T-cell (primary cell): ENCODE measurements at regions not wholly inside any gene's neighbourhood (a gene's known extent, or its start where the extent isn't known, plus 50 kb on each side); places are given as distances from the start of the nearest gene placed in this dataset.

ENCODE experiments used
- ATAC-seq, 4 experiments: fragments of 200-7000 bp in 3 of 4; fragments of 150-1000 bp in 1 of 4; cut with Tn5 transposase; replicated peaks in 1 of 4; 1 replicate in 3 of 4; 2 replicates in 1 of 4; pipeline ENCODE4 v1.10.0; 2021; ENCODE audit warnings: moderate library complexity in 3 of 4, mild to moderate bottlenecking in 2 of 4, moderate number of reproducible peaks in 1 of 4
- CTCF ChIA-PET, 2 donors: fragments of 300-600 bp; sonication (Branson Sonifier 250); formaldehyde crosslinking; loops; one replicate each; lab custom pipeline; 2022; ENCODE audit warnings: antibody characterized with exemption in 2 of 2; lab: Charles Lee
- POLR2A ChIA-PET, 2 donors: fragments of 300-600 bp; sonication (Branson Sonifier 250); formaldehyde crosslinking; loops; one replicate each; lab custom pipeline; 2022; ENCODE audit warnings: antibody characterized with exemption in 2 of 2; lab: Charles Lee
- DNase-seq, 35 experiments: peaks; one replicate each; pipeline versions ENCODE4 v3.0.0 to v3.0.0-alpha.2; 2013 to 2023
- H3K27ac ChIP-seq: one replicate; pipeline ENCODE4 v1.5.1; 2013; ENCODE audit warnings: low read length
- H3K27me3 ChIP-seq, 2 experiments: replicated peaks in 1 of 2; 1 replicate in 1 of 2; 2 replicates in 1 of 2; pipeline versions ENCODE4 v1.6.1 to v1.7.0; 2013; ENCODE audit warnings: low read length in 1 of 2, mixed read lengths in 1 of 2; ENCODE audit not compliant: control insufficient read depth in 2 of 2, insufficient read depth in 2 of 2; ENCODE audit errors: extremely low read depth in 1 of 2
- H3K36me3 ChIP-seq, 2 donors: 1 replicate in 1 of 2; 2 replicates in 1 of 2; pipeline versions ENCODE4 v1.6.1 to v1.7.0; 2013; ENCODE audit warnings: low read length in 1 of 2; ENCODE audit not compliant: control insufficient read depth in 2 of 2, insufficient read depth in 1 of 2; ENCODE audit errors: extremely low read depth in 1 of 2
- H3K4me1 ChIP-seq, 2 experiments: 1 replicate in 1 of 2; 2 replicates in 1 of 2; pipeline versions ENCODE4 v1.6.1 to v1.7.0; 2013; ENCODE audit warnings: low read length in 2 of 2, mixed read lengths in 1 of 2; ENCODE audit not compliant: insufficient read depth in 2 of 2, control insufficient read depth in 1 of 2; ENCODE audit errors: extremely low read depth in 1 of 2
- H3K4me3 ChIP-seq, 2 donors: 1 replicate in 1 of 2; 2 replicates in 1 of 2; pipeline versions ENCODE4 v1.5.1 to v1.7.0; 2013; ENCODE audit warnings: mild to moderate bottlenecking in 2 of 2, low read length in 1 of 2, moderate library complexity in 1 of 2; ENCODE audit not compliant: control insufficient read depth in 1 of 2; ENCODE audit errors: extremely low read depth in 1 of 2
- H3K9me3 ChIP-seq: 2 replicates; pipeline ENCODE4 v1.7.0; 2013
- H3K27ac Mint-ChIP-seq, 2 donors: one replicate each; pipeline ENCODE4 v1.8.0; 2020 to 2021; ENCODE audit warnings: mild to moderate bottlenecking in 2 of 2, mixed read lengths in 2 of 2
- H3K27me3 Mint-ChIP-seq, 2 donors: one replicate each; pipeline ENCODE4 v1.8.0; 2021 to 2022; ENCODE audit warnings: mixed read lengths in 2 of 2
- H3K36me3 Mint-ChIP-seq: one replicate; pipeline ENCODE4 v1.8.0; 2021; ENCODE audit warnings: mixed read lengths
- H3K4me1 Mint-ChIP-seq, 3 donors: one replicate each; pipeline ENCODE4 v1.8.0; 2020 to 2022; ENCODE audit warnings: mixed read lengths in 3 of 3, mild to moderate bottlenecking in 1 of 3
- H3K4me3 Mint-ChIP-seq, 3 donors: one replicate each; pipeline ENCODE4 v1.8.0; 2020 to 2022; ENCODE audit warnings: mild to moderate bottlenecking in 3 of 3, mixed read lengths in 3 of 3, moderate library complexity in 3 of 3
- H3K9me3 Mint-ChIP-seq, 3 donors: one replicate each; pipeline ENCODE4 v1.8.0; 2020 to 2022; ENCODE audit warnings: mixed read lengths in 3 of 3
- WGBS: methylation state at CpG from one replicate; pipeline ENCODE4 v1.1.5; 2013; ENCODE audit warnings: missing lambda C conversion rate; ENCODE audit not compliant: insufficient coverage; 5-methylcytosine and 5-hydroxymethylcytosine counted together

DNA sequence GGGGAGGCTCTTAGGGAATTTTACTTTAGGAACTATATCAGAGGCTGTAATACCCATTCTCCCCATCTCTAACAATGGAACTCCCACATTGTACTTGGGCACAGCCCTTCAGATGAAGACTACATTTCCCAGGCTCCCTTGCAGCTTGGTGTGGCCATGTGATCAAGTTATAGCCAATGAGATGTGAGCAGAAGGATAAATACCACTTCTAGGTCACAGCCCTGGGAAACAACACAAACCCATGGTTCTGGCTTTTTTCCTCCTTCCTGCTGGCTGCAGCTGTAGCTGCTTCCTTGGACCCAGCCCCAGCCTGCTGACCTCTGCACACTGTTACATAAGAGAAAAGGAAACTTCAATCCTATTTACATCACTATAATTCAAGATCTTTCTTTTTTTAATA lies 445.9 kb upstream of the JARID2 start:
- no peaks in the 10 kb centered on the region for H3K4me1 ChIP-seq
- no peaks in the 10 kb centered on the region for H3K36me3 Mint-ChIP-seq
- POLR2A ChIA-PET, result no interaction called here

GRCh38 chr6:14802514-14803160 lies 443.2 kb upstream of the JARID2 start:
- ATAC-seq, result no peak
- Histone ChIP-seq H3K27ac (no peak overlapping the region), H3K4me1 (no peaks in the 10 kb centered on the region), H3K36me3 (no peaks in the 10 kb centered on the region), H3K27me3 (peaks cover 0 to 9% of the 10 kb centered on the region in 2 experiments), H3K4me3 (no peak overlapping the region), H3K9me3 (no peaks in the 10 kb centered on the region)
- ChIA-PET CTCF (no interaction called here), POLR2A (no interaction called here)
- no peak for DNase-seq
- Mint-ChIP-seq H3K9me3 (no peaks in the 10 kb centered on the region), H3K4me3 (no peak overlapping the region), H3K36me3 (no peaks in the 10 kb centered on the region), H3K27ac (no peak overlapping the region), H3K4me1 (peaks cover 0 to 3% (median 2%) of the 10 kb centered on the region in 3 donors), H3K27me3 (peaks cover 2 to 6% of the 10 kb centered on the region in 2 donors)
- 86% methylated on average over 9 of the region's 9 CpGs for WGBS

More for the DNA sequence above, 445.9 kb upstream of the JARID2 start:
- Mint-ChIP-seq H3K4me3 (no peak overlapping the region), H3K4me1 (peaks cover 0 to 3% (median 2%) of the 10 kb centered on the region in 3 donors), H3K27me3 (peaks cover 2 to 6% of the 10 kb centered on the region in 2 donors), H3K9me3 (no peaks in the 10 kb centered on the region), H3K27ac (no peak overlapping the region)
- H3K27me3 ChIP-seq, result peaks cover 0 to 9% of the 10 kb centered on the region in 2 experiments
- H3K9me3 ChIP-seq, result no peaks in the 10 kb centered on the region
- peak in 3 of 4 experiments; percentile 33 to 81 (median 68) for ATAC-seq
- no peak overlapping the region for H3K4me3 ChIP-seq
- DNase-seq, result peak in 11 of 35 experiments; percentile 2 to 52 (median 11)
- no peaks in the 10 kb centered on the region for H3K36me3 ChIP-seq
- no peak overlapping the region for H3K27ac ChIP-seq
- CTCF ChIA-PET, result interaction anchor here in 1 of 2 donors (0.9 kb wide), 1 partner anchor 8 kb away, joined by 3 read pairs; no protein-coding TSS in a partner anchor

DNA sequence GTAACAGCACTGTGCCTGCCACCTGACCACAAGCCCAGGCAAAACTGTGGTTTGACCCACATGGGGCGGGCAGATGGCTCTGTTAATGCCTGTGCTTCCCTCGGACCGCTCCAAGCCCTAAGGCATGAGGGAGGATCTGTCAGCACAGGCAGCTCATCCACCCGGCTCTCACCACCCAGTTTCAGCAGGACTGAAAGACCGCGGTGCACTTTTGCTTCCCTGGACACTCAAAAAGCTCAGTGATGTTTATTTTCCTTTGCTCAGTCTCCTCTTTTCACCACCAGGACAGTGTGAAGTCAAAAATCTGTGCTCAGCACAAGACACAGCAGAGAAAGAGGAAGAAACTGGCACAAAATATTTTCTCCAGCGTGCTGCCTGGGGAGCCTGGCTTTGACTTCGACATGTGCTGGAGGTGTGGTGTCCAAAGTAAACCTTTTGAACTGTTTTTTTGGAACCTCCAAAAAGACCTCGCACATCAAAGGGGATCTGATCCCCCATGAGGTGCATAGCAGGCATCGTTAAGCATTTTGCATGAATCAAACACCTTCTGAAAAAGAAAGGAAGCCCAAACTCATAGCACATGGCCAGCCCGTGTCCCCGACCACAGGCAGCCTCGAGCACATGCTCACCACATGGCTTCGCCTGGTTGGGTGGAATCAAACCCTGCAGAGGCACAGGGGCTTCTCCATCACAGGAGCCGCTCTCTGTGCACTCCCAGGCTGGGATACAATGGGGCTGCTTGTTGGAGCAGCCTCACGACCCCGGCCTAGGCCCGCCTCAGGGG lies 441.7 kb upstream of the JARID2 start:
- Mint-ChIP-seq H3K27me3 (peaks cover 2 to 6% of the 10 kb centered on the region in 2 donors), H3K4me3 (no peak overlapping the region), H3K9me3 (peaks cover 0 to 4% (median 0%) of the 10 kb centered on the region in 3 donors), H3K4me1 (peaks cover 0 to 3% (median 2%) of the 10 kb centered on the region in 3 donors), H3K27ac (no peak overlapping the region), H3K36me3 (no peaks in the 10 kb centered on the region)
- WGBS, result 74% methylated on average over 12 of the region's 18 CpGs
- ATAC-seq (no peak), DNase-seq (no peak)
- peaks cover 0 to 9% of the 10 kb centered on the region in 2 experiments for H3K27me3 ChIP-seq
- H3K4me1 ChIP-seq, result no peaks in the 10 kb centered on the region
- H3K36me3 ChIP-seq, result no peaks in the 10 kb centered on the region
- CTCF ChIA-PET, result no interaction called here
- POLR2A ChIA-PET, result no interaction called here
- H3K9me3 ChIP-seq, result no peaks in the 10 kb centered on the region
- H3K4me3 ChIP-seq, result no peak overlapping the region
- H3K27ac ChIP-seq, result no peak overlapping the region

DNA sequence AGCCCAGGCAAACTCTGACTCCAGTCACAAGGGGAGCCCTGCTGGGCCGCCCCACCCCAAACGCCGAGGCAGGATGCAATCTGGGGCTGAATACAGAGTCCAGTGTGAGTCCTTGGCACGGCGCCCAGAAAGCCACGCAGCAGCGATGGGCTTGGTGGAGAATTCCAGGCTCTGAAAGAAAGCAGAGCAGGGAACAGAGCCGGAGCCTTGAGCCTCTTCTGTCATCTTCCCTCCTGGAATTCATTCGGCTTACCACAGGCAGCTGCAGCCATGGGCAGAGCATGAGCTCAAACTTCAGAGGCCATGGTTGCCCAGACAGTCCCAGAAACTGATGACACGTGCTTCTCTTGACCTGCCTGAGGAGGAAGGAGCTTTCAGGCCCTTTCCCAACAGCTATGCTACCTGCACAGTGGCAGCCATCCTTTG lies 441.1 kb upstream of the JARID2 start:
- Histone ChIP-seq H3K27ac (no peak overlapping the region), H3K4me1 (no peaks in the 10 kb centered on the region), H3K9me3 (no peaks in the 10 kb centered on the region), H3K27me3 (peaks cover 0 to 9% of the 10 kb centered on the region in 2 experiments), H3K36me3 (no peaks in the 10 kb centered on the region), H3K4me3 (no peak overlapping the region)
- ChIA-PET CTCF (no interaction called here), POLR2A (no interaction called here)
- Mint-ChIP-seq H3K4me1 (peaks cover 0 to 3% (median 0%) of the 10 kb centered on the region in 3 donors), H3K27ac (no peak overlapping the region), H3K27me3 (peaks cover 2 to 6% of the 10 kb centered on the region in 2 donors), H3K36me3 (no peaks in the 10 kb centered on the region), H3K4me3 (no peak overlapping the region), H3K9me3 (peaks cover 0 to 4% (median 0%) of the 10 kb centered on the region in 3 donors)
- WGBS, result 95% methylated on average over 10 of the region's 10 CpGs
- no peak for DNase-seq
- no peak for ATAC-seq

DNA sequence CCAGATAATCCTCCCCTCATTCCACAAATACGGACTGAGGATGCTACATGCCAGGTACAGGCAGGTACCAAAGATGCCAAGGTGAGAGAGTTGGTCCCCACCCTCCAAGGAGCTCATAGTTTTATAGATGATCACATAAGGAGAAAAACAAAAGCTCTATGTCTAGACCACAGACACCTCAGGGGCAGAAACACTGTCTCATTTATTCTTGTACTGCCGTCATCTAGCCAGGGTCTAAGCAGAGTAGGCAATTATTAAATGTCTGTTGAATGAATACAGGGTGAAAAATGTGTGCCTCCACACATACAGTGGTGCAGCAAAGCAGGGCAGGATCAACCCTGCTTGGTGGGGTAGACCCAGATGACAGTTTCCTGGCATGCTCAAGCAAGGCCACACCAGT lies 439.8 kb upstream of the JARID2 start:
- Mint-ChIP-seq H3K9me3 (peaks cover 0 to 4% (median 0%) of the 10 kb centered on the region in 3 donors), H3K4me3 (no peak overlapping the region), H3K4me1 (no peaks in the 10 kb centered on the region), H3K36me3 (no peaks in the 10 kb centered on the region), H3K27ac (no peak overlapping the region), H3K27me3 (peaks cover 2 to 5% of the 10 kb centered on the region in 2 donors)
- Histone ChIP-seq H3K4me3 (no peak overlapping the region), H3K27me3 (peaks cover 0 to 9% of the 10 kb centered on the region in 2 experiments), H3K36me3 (no peaks in the 10 kb centered on the region), H3K4me1 (no peaks in the 10 kb centered on the region), H3K9me3 (no peaks in the 10 kb centered on the region), H3K27ac (no peak overlapping the region)
- DNase-seq (no peak), ATAC-seq (no peak)
- ChIA-PET POLR2A (no interaction called here), CTCF (no interaction called here)
- WGBS, result no CpG with 5 or more reads among the region's 2 CpGs

DNA sequence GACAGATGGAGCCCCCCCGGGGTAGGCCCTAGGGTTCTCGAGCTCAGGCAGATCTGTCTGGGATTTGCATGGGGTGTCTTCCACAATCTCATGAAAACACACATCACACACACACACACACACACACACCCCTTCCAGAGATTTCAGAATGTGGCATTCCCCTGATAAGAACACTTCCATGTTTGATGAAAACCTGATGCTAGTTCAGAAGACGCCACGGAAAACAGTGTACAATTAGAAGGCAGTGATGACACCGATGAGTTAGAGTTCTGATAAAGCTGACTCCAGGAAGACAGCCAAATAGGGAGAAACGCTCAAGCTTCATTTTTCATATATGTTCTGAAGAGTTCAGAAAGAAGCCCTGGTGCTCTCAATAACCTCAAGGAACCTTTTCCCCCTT lies 438.7 kb upstream of the JARID2 start:
- Mint-ChIP-seq H3K27ac (no peak overlapping the region), H3K9me3 (peaks cover 0 to 4% (median 0%) of the 10 kb centered on the region in 3 donors), H3K27me3 (peaks cover 0 to 2% of the 10 kb centered on the region in 2 donors), H3K4me1 (no peaks in the 10 kb centered on the region), H3K36me3 (no peaks in the 10 kb centered on the region), H3K4me3 (no peak overlapping the region)
- DNase-seq (no peak), ATAC-seq (no peak)
- Histone ChIP-seq H3K9me3 (no peaks in the 10 kb centered on the region), H3K36me3 (no peaks in the 10 kb centered on the region), H3K27ac (no peak overlapping the region), H3K27me3 (peaks cover 0 to 9% of the 10 kb centered on the region in 2 experiments), H3K4me1 (no peaks in the 10 kb centered on the region), H3K4me3 (no peak overlapping the region)
- 95% methylated on average over 4 of the region's 6 CpGs for WGBS
- ChIA-PET CTCF (no interaction called here), POLR2A (no interaction called here)
